TTC549 (cell line): ENCODE measurements at regions not wholly inside any gene's neighbourhood (a gene's known extent, or its start where the extent isn't known, plus 50 kb on each side); places are given as distances from the start of the nearest gene placed in this dataset.

Experiments
- FAIRE-seq: peaks from 2 replicates; lab custom pipeline; 2012; peaks lifted over from hg19 to GRCh38; lab: Jason Lieb, UNC

- no peak for FAIRE-seq
Observed at GRCh38 chr4:153107246-153107645, 97.0 kb upstream of the TRIM2 start.

GRCh38 chr4:153109296-153109849 is 94.9 kb upstream of the TRIM2 start:
- FAIRE-seq = no peak

- no peak for FAIRE-seq
Observed at GRCh38 chr4:153110739-153111138, 93.5 kb upstream of the TRIM2 start.

GRCh38 chr4:153111426-153112040 is 92.7 kb upstream of the TRIM2 start:
- FAIRE-seq = no peak

- FAIRE-seq = no peak
Observed at GRCh38 chr4:153112041-153112441, 92.2 kb upstream of the TRIM2 start.

GRCh38 chr4:153113061-153113837 is 91.0 kb upstream of the TRIM2 start:
- FAIRE-seq = no peak

- FAIRE-seq = no peak
Observed at GRCh38 chr4:153113838-153114105, 90.5 kb upstream of the TRIM2 start.

GRCh38 chr4:153114771-153115321 is 89.4 kb upstream of the TRIM2 start:
- no peak for FAIRE-seq

- no peak for FAIRE-seq
Observed at GRCh38 chr4:153115322-153116290, 88.6 kb upstream of the TRIM2 start.

- no peak for FAIRE-seq
Observed at GRCh38 chr4:153116291-153116680, 88.0 kb upstream of the TRIM2 start.

GRCh38 chr4:153116801-153117200 is 87.4 kb upstream of the TRIM2 start:
- no peak for FAIRE-seq

- no peak for FAIRE-seq
Observed at GRCh38 chr4:153117554-153117953, 86.7 kb upstream of the TRIM2 start.

GRCh38 chr4:153119626-153120025 is 84.6 kb upstream of the TRIM2 start:
- no peak for FAIRE-seq

- no peak for FAIRE-seq
Observed at GRCh38 chr4:153120235-153120634, 84.0 kb upstream of the TRIM2 start.

GRCh38 chr4:153122855-153123254 is 81.4 kb upstream of the TRIM2 start:
- FAIRE-seq = no peak

- no peak for FAIRE-seq
Observed at GRCh38 chr4:153126137-153126536, 78.1 kb upstream of the TRIM2 start.

- peak; percentile 92 for FAIRE-seq
Observed at GRCh38 chr4:153127760-153128494, 76.3 kb upstream of the TRIM2 start.

- no peak for FAIRE-seq
Observed at GRCh38 chr4:153131596-153131995, 72.6 kb upstream of the TRIM2 start.

- no peak for FAIRE-seq
Observed at GRCh38 chr4:153137159-153137558, 67.1 kb upstream of the TRIM2 start.

- no peak for FAIRE-seq
Observed at GRCh38 chr4:153137677-153138630, 66.3 kb upstream of the TRIM2 start.

GRCh38 chr4:153138736-153139135 is 65.5 kb upstream of the TRIM2 start:
- no peak for FAIRE-seq
